ENCODE measurements at regions not wholly inside any gene's neighbourhood (a gene's known extent, or its start where the extent isn't known, plus 50 kb on each side); places are given as distances from the start of the nearest gene placed in this dataset.

DNA sequence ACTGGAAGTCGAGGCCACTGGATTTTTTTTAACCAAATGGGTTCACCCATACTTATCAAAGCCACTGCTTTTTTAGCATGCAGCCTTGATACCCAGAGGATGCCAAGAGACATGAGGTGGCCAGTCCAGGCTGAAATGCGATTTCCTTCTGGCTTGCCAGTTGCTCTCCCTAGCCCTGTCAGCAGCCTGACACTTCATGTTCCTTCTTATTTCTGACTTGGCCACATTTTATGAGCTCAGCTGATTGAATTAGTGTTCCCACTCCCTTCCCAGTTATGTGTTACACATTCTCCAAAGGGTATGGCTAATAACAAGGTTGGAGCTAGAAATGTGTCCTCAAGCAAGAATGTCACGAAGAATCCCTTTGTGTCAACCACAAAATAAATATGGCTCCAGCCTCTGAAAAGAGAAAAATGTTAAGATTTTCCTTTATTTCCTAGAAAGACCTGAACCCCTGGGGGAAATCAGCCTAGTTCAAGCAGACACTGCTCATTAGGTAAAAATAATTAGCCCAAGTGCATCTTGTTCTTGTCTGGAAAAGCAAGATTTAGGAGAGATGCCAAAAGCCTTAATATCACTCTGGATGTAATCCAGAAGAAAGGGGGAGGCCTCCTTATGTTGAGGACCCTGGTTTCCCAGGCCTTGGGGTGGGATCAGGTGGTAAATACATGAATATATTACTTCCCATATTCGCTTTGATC lies 121.7 kb upstream of the TACR1 start:
- intact Hi-C loops (cut with micrococcal nuclease; ENCODE audit: unreplicated experiment), result no loop called here
- no peaks in the 10 kb centered on the region for H3K4me1 Mint-ChIP-seq (ENCODE audit: low read depth, unreplicated experiment)
- H3K27ac Mint-ChIP-seq (ENCODE audit: unreplicated experiment), result no peak overlapping the region

DNA sequence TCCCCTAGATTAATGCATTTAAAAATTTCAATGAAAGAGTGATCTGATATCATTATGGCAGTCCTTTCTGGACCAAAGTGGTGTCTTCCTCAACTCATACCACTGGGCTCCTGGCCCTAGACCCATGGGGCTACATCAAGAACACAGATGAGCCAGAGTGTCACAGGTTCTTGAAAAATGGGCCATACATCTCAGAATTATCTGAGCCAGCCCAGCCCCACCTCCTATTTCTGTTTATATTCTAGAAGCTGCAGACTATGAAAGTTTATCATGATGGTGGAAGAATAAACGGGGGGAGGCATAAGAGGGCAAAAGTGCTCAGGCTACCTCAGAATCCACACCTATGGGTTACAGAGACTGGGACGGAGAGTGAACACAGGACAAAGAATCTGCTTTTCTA lies 120.6 kb upstream of the TACR1 start:
- no TSS peak for BruUV-seq (replicated peaks)
- Mint-ChIP-seq H3K4me3 (ENCODE audit: low read depth, unreplicated experiment) (no peak overlapping the region), H3K9me3 (ENCODE audit: low read depth, unreplicated experiment) (no peaks in the 10 kb centered on the region), H3K27me3 (ENCODE audit: unreplicated experiment) (no peaks in the 10 kb centered on the region), H3K27ac (ENCODE audit: unreplicated experiment) (no peak overlapping the region), H3K4me1 (ENCODE audit: low read depth, unreplicated experiment) (no peaks in the 10 kb centered on the region), H3K36me3 (ENCODE audit: insufficient read depth, unreplicated experiment) (no peaks in the 10 kb centered on the region)
- TF ChIP-seq, protein P1, sequence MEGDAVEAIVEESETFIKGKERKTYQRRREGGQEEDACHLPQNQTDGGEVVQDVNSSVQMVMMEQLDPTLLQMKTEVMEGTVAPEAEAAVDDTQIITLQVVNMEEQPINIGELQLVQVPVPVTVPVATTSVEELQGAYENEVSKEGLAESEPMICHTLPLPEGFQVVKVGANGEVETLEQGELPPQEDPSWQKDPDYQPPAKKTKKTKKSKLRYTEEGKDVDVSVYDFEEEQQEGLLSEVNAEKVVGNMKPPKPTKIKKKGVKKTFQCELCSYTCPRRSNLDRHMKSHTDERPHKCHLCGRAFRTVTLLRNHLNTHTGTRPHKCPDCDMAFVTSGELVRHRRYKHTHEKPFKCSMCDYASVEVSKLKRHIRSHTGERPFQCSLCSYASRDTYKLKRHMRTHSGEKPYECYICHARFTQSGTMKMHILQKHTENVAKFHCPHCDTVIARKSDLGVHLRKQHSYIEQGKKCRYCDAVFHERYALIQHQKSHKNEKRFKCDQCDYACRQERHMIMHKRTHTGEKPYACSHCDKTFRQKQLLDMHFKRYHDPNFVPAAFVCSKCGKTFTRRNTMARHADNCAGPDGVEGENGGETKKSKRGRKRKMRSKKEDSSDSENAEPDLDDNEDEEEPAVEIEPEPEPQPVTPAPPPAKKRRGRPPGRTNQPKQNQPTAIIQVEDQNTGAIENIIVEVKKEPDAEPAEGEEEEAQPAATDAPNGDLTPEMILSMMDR (IDR thresholded peaks at IDR 0.05; ENCODE audit: unreplicated experiment), result no peak
- no peak for DNase-seq
- intact Hi-C loops (cut with micrococcal nuclease; ENCODE audit: unreplicated experiment), result no loop called here
- CTCF ChIA-PET, result no interaction called here

More for the DNA sequence above, 121.7 kb upstream of the TACR1 start:
- no peak overlapping the region for H3K4me3 Mint-ChIP-seq (ENCODE audit: low read depth, unreplicated experiment)
- TF ChIP-seq, protein P1 (IDR thresholded peaks at IDR 0.05; ENCODE audit: unreplicated experiment), result no peak
- BruUV-seq (replicated peaks), result no TSS peak
- H3K9me3 Mint-ChIP-seq (ENCODE audit: low read depth, unreplicated experiment), result no peaks in the 10 kb centered on the region
- CTCF ChIA-PET, result no interaction called here
- H3K36me3 Mint-ChIP-seq (ENCODE audit: insufficient read depth, unreplicated experiment), result no peaks in the 10 kb centered on the region
- no peak for DNase-seq
- H3K27me3 Mint-ChIP-seq (ENCODE audit: unreplicated experiment), result no peaks in the 10 kb centered on the region

DNA sequence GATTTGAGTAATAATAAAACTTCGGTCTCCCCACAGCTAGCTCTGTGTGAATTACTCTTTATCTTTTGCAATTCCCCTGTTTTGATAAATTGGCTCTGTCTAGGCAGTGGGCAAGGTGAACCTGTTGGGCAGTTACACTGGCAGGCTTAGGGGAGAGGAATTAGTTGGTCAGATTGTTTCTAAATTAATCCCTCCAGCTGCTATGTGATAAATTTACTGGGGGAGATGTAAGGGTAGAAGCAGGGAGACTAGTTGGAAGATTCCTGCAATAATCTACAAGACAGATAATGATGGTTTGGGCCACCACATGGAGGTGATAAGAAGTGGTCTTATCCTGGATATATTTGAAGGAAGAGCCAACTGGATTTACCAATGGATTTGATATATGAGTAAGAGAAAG lies 118.5 kb upstream of the TACR1 start:
- no TSS peak for BruUV-seq (replicated peaks)
- intact Hi-C loops (cut with micrococcal nuclease; ENCODE audit: unreplicated experiment), result no loop called here
- H3K9me3 Mint-ChIP-seq (ENCODE audit: low read depth, unreplicated experiment), result no peaks in the 10 kb centered on the region
- TF ChIP-seq, protein P1 (IDR thresholded peaks at IDR 0.05; ENCODE audit: unreplicated experiment), result no peak
- H3K27ac Mint-ChIP-seq (ENCODE audit: unreplicated experiment), result no peak overlapping the region
- no peaks in the 10 kb centered on the region for H3K27me3 Mint-ChIP-seq (ENCODE audit: unreplicated experiment)
- H3K4me1 Mint-ChIP-seq (ENCODE audit: low read depth, unreplicated experiment), result no peaks in the 10 kb centered on the region
- H3K36me3 Mint-ChIP-seq (ENCODE audit: insufficient read depth, unreplicated experiment), result no peaks in the 10 kb centered on the region
- H3K4me3 Mint-ChIP-seq (ENCODE audit: low read depth, unreplicated experiment), result no peak overlapping the region
- DNase-seq, result no peak
- CTCF ChIA-PET, result no interaction called here

DNA sequence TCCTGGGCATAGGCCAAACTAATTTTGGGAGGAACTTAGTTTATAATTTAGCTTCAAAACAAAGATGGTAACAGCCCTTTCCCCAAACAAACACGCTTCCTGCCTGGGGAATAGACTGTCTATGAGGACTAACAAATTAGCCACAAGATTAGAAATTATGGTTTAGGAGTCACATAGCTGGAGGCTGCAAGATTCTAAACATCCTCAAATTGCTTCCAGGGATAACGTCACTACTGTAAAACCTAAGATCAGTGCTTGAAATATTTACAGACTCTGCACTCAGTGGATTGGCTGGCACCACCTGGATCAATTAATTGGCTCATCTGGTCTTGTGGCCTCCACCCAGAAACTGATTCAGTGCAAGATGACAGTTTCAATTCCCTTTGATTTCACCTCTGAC lies 118.0 kb upstream of the TACR1 start:
- TF ChIP-seq, protein P1 (IDR thresholded peaks at IDR 0.05; ENCODE audit: unreplicated experiment), result no peak
- no peaks in the 10 kb centered on the region for H3K36me3 Mint-ChIP-seq (ENCODE audit: insufficient read depth, unreplicated experiment)
- intact Hi-C loops (cut with micrococcal nuclease; ENCODE audit: unreplicated experiment), result no loop called here
- H3K4me3 Mint-ChIP-seq (ENCODE audit: low read depth, unreplicated experiment), result no peak overlapping the region
- DNase-seq, result no peak
- no peak overlapping the region for H3K27ac Mint-ChIP-seq (ENCODE audit: unreplicated experiment)
- no TSS peak for BruUV-seq (replicated peaks)
- CTCF ChIA-PET, result no interaction called here
- H3K4me1 Mint-ChIP-seq (ENCODE audit: low read depth, unreplicated experiment), result no peaks in the 10 kb centered on the region
- no peaks in the 10 kb centered on the region for H3K27me3 Mint-ChIP-seq (ENCODE audit: unreplicated experiment)
- no peaks in the 10 kb centered on the region for H3K9me3 Mint-ChIP-seq (ENCODE audit: low read depth, unreplicated experiment)

Measured in Calu3 (cell line).